ENCODE measurements at regions not wholly inside any gene's neighbourhood (a gene's known extent, or its start where the extent isn't known, plus 50 kb on each side); places are given as distances from the start of the nearest gene placed in this dataset.

- H3K9me3 ChIP-seq: no peaks in the 10 kb centered on the region
- no peak for TF ChIP-seq CTCF (IDR thresholded peaks at IDR 0.05)
- no peaks in the 10 kb centered on the region for H3K27me3 ChIP-seq
- no peak overlapping the region for H3K27ac ChIP-seq
- peak; percentile 30 for DNase-seq (ENCODE audit: low spot score)
- no peaks in the 10 kb centered on the region for H3K4me1 ChIP-seq
- no peak overlapping the region for H3K4me3 ChIP-seq
- H3K36me3 ChIP-seq: no peaks in the 10 kb centered on the region
These were observed 174.3 kb upstream of the ARL4C start for GRCh38 chr2:234671231-234671630.

GRCh38 chr2:234670806-234671205, 173.9 kb upstream of the ARL4C start:
- H3K4me3 ChIP-seq: no peak overlapping the region
- no peaks in the 10 kb centered on the region for H3K36me3 ChIP-seq
- TF ChIP-seq CTCF (IDR thresholded peaks at IDR 0.05): no peak
- no peaks in the 10 kb centered on the region for H3K9me3 ChIP-seq
- H3K27ac ChIP-seq: no peak overlapping the region
- H3K27me3 ChIP-seq: no peaks in the 10 kb centered on the region
- DNase-seq (ENCODE audit: low spot score): peak; percentile 23
- H3K4me1 ChIP-seq: no peaks in the 10 kb centered on the region

GRCh38 chr2:234670052-234670451, 173.2 kb upstream of the ARL4C start:
- H3K27ac ChIP-seq: no peak overlapping the region
- no peaks in the 10 kb centered on the region for H3K36me3 ChIP-seq
- H3K9me3 ChIP-seq: no peaks in the 10 kb centered on the region
- no peak for TF ChIP-seq CTCF (IDR thresholded peaks at IDR 0.05)
- no peaks in the 10 kb centered on the region for H3K27me3 ChIP-seq
- H3K4me1 ChIP-seq: no peaks in the 10 kb centered on the region
- H3K4me3 ChIP-seq: no peak overlapping the region
- DNase-seq (ENCODE audit: low spot score): no peak

- no peaks in the 10 kb centered on the region for H3K27me3 ChIP-seq
- peak; percentile 26 for DNase-seq (ENCODE audit: low spot score)
- H3K27ac ChIP-seq: no peak overlapping the region
- TF ChIP-seq CTCF (IDR thresholded peaks at IDR 0.05): peak in 1 of 2 donors; percentile 12
- H3K36me3 ChIP-seq: no peaks in the 10 kb centered on the region
- peaks cover 0 to 3% of the 10 kb centered on the region in 2 donors for H3K9me3 ChIP-seq
- no peaks in the 10 kb centered on the region for H3K4me1 ChIP-seq
- no peak overlapping the region for H3K4me3 ChIP-seq
These were observed 172.7 kb upstream of the ARL4C start for GRCh38 chr2:234669621-234670020.

GRCh38 chr2:234669001-234669400, 172.1 kb upstream of the ARL4C start:
- H3K27ac ChIP-seq: no peak overlapping the region
- H3K4me3 ChIP-seq: no peak overlapping the region

More at GRCh38 chr2:234669001-234669400, 172.1 kb upstream of the ARL4C start:
- DNase-seq (ENCODE audit: low spot score): no peak
- Histone ChIP-seq H3K27me3 (no peaks in the 10 kb centered on the region), H3K9me3 (peaks cover 0 to 9% of the 10 kb centered on the region in 2 donors), H3K4me1 (no peaks in the 10 kb centered on the region), H3K36me3 (no peaks in the 10 kb centered on the region)
- TF ChIP-seq CTCF (IDR thresholded peaks at IDR 0.05): no peak

Measured in right atrium auricular region (tissue), 2 donors.